ENCODE measurements at regions not wholly inside any gene's neighbourhood (a gene's known extent, or its start where the extent isn't known, plus 50 kb on each side); places are given as distances from the start of the nearest gene placed in this dataset.

- H3K4me3 ChIP-seq (ENCODE audit: low read depth, low read length) = no peak overlapping the region
- DNase-seq (ENCODE audit: low read depth) = no peak
- no peak for TF ChIP-seq CTCF (conservative IDR thresholded peaks at IDR 0.05; ENCODE audit: low read depth, low read length)
Measured at GRCh38 chr16:55169780-55170179, 154.2 kb upstream of the IRX6 start.

- H3K4me3 ChIP-seq (ENCODE audit: low read depth, low read length) = no peak overlapping the region
- no peak for TF ChIP-seq CTCF (conservative IDR thresholded peaks at IDR 0.05; ENCODE audit: low read depth, low read length)
- no peak for DNase-seq (ENCODE audit: low read depth)
Measured at GRCh38 chr16:55171241-55171640, 152.8 kb upstream of the IRX6 start.

GRCh38 chr16:55175389-55175788, 148.6 kb upstream of the IRX6 start:
- TF ChIP-seq CTCF (conservative IDR thresholded peaks at IDR 0.05; ENCODE audit: low read depth, low read length) = no peak
- H3K4me3 ChIP-seq (ENCODE audit: low read depth, low read length) = no peak overlapping the region
- DNase-seq (ENCODE audit: low read depth) = no peak

- DNase-seq (ENCODE audit: low read depth) = no peak
- no peak for TF ChIP-seq CTCF (conservative IDR thresholded peaks at IDR 0.05; ENCODE audit: low read depth, low read length)
- no peak overlapping the region for H3K4me3 ChIP-seq (ENCODE audit: low read depth, low read length)
Measured at GRCh38 chr16:55176901-55177300, 147.1 kb upstream of the IRX6 start.

GRCh38 chr16:55179411-55179810, 144.6 kb upstream of the IRX6 start:
- no peak for DNase-seq (ENCODE audit: low read depth)
- no peak for TF ChIP-seq CTCF (conservative IDR thresholded peaks at IDR 0.05; ENCODE audit: low read depth, low read length)
- no peak overlapping the region for H3K4me3 ChIP-seq (ENCODE audit: low read depth, low read length)

- no peak for TF ChIP-seq CTCF (conservative IDR thresholded peaks at IDR 0.05; ENCODE audit: low read depth, low read length)
- no peak overlapping the region for H3K4me3 ChIP-seq (ENCODE audit: low read depth, low read length)
- DNase-seq (ENCODE audit: low read depth) = no peak
Measured at GRCh38 chr16:55179852-55180585, 144.0 kb upstream of the IRX6 start.

- H3K4me3 ChIP-seq (ENCODE audit: low read depth, low read length) = no peak overlapping the region
- no peak for TF ChIP-seq CTCF (conservative IDR thresholded peaks at IDR 0.05; ENCODE audit: low read depth, low read length)
- DNase-seq (ENCODE audit: low read depth) = no peak
Measured at GRCh38 chr16:55184052-55184451, 140.0 kb upstream of the IRX6 start.
